GM12875 (cell line): ENCODE measurements at regions not wholly inside any gene's neighbourhood (a gene's known extent, or its start where the extent isn't known, plus 50 kb on each side); places are given as distances from the start of the nearest gene placed in this dataset.

ENCODE experiments used
- H3K4me3 ChIP-seq: one replicate; pipeline ENCODE4 v1.5.1; 2011; ENCODE audit warnings: low read depth, low read length, control low read depth
- TF ChIP-seq, protein P1 (sequence below): IDR thresholded peaks from 2 replicates; pipeline ENCODE4 v1.5.1; 2011; ENCODE audit warnings: low read depth, mild to moderate bottlenecking, control low read depth, inconsistent platforms, low read length, moderate library complexity, borderline replicate concordance; ENCODE audit not compliant: insufficient read depth

DNA sequence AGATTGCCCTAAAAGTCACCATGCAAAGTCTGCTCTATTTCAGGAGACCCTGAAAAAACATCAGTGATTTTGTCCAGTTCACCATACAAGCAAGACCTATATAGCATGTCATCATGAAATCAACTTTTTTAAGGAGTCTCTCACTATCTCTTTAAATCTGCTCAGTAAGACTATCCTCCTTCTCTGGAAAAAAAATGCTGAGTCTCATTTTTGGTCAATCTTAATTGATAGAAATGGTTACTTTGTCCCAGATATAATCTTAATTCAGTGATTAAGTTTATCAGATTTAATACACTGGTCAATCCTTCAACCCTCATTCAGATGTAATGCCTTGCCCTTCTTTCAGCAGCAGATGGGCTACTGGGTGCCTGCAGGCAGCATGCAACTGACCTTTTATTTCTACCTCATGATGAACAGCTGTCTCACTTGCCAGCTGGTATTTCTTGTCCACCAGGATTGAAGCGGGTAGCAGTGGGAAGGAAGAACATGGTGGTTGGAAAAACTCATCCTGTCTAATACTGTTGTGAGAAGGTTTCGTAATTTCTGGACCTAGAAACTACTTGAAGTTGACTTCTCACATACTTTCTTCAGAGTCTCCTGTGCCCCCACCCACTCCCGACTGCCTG lies 375.3 kb downstream of the DNAH5 start:
- no peak overlapping the region for H3K4me3 ChIP-seq
- TF ChIP-seq, protein P1, sequence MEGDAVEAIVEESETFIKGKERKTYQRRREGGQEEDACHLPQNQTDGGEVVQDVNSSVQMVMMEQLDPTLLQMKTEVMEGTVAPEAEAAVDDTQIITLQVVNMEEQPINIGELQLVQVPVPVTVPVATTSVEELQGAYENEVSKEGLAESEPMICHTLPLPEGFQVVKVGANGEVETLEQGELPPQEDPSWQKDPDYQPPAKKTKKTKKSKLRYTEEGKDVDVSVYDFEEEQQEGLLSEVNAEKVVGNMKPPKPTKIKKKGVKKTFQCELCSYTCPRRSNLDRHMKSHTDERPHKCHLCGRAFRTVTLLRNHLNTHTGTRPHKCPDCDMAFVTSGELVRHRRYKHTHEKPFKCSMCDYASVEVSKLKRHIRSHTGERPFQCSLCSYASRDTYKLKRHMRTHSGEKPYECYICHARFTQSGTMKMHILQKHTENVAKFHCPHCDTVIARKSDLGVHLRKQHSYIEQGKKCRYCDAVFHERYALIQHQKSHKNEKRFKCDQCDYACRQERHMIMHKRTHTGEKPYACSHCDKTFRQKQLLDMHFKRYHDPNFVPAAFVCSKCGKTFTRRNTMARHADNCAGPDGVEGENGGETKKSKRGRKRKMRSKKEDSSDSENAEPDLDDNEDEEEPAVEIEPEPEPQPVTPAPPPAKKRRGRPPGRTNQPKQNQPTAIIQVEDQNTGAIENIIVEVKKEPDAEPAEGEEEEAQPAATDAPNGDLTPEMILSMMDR, result no peak

GRCh38 chr5:13567819-13568218 lies 376.7 kb downstream of the DNAH5 start:
- TF ChIP-seq, protein P1, result no peak
- H3K4me3 ChIP-seq, result no peak overlapping the region

DNA sequence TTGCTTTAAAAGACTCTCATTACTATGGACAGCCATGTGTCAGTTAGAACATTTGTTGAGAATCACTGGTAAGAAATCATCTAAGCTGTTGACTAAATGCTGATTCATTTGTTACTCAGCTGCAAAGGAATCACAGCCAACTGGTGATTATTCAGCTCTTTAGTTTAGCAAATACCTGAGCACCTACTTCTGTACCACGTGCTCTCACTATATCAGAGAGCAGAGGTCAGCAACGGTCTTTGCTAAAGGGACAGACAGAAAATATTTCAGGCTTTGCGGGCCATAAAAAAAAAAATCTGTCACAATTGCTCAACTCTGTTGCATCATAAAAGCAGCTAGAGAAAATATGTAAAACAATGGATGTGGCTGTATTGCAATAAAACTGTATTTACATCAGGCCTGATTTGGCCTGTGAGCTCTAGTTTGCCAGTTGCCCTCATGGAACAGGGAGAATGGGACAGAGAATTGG lies 377.6 kb downstream of the DNAH5 start:
- no peak overlapping the region for H3K4me3 ChIP-seq

GRCh38 chr5:13558408-13558807 lies 386.1 kb downstream of the DNAH5 start:
- no peak overlapping the region for H3K4me3 ChIP-seq
- TF ChIP-seq, protein P1, result no peak

More for the DNA sequence above, 377.6 kb downstream of the DNAH5 start:
- TF ChIP-seq, protein P1, result no peak

- TF ChIP-seq, protein P1, result no peak
- no peak overlapping the region for H3K4me3 ChIP-seq
Observed at GRCh38 chr5:13553896-13554295, 390.6 kb downstream of the DNAH5 start.

- H3K4me3 ChIP-seq, result no peak overlapping the region
- TF ChIP-seq, protein P1, result no peak
Observed at GRCh38 chr5:13552361-13552760, 392.1 kb downstream of the DNAH5 start.

GRCh38 chr5:13551645-13552044 lies 392.8 kb downstream of the DNAH5 start:
- no peak overlapping the region for H3K4me3 ChIP-seq
- TF ChIP-seq, protein P1, result no peak
